Liver (tissue), 8 donors: ENCODE measurements at regions not wholly inside any gene's neighbourhood (a gene's known extent, or its start where the extent isn't known, plus 50 kb on each side); places are given as distances from the start of the nearest gene placed in this dataset.

ENCODE experiments used
- DNase-seq: peaks from one replicate; pipeline ENCODE4 v3.0.0-alpha.2; 2017; ENCODE audit warnings: low spot score
- H3K27ac ChIP-seq, 2 donors: one replicate each; pipeline ENCODE4 v1.7.0; 2013; ENCODE audit warnings: inconsistent platforms in 2 of 2, low read length in 2 of 2, control low read depth in 1 of 2, low read depth in 1 of 2, mild to moderate bottlenecking in 1 of 2
- H3K27me3 ChIP-seq, 4 donors: one replicate each; pipeline versions ENCODE4 v1.6.1 to v1.7.0; 2013; ENCODE audit warnings: low read length in 3 of 4, inconsistent platforms in 1 of 4, mild to moderate bottlenecking in 1 of 4, moderate library complexity in 1 of 4; ENCODE audit not compliant: control insufficient read depth in 4 of 4, insufficient read depth in 4 of 4
- H3K36me3 ChIP-seq, 4 donors: one replicate each; pipeline versions ENCODE4 v1.6.1 to v1.7.0; 2013; ENCODE audit warnings: low read length in 3 of 4, mild to moderate bottlenecking in 3 of 4, low read depth in 1 of 4, moderate library complexity in 1 of 4; ENCODE audit not compliant: control insufficient read depth in 4 of 4, insufficient read depth in 3 of 4
- H3K4me1 ChIP-seq, 4 donors: one replicate each; pipeline versions ENCODE4 v1.6.1 to v1.7.0; 2013; ENCODE audit warnings: low read length in 3 of 4, mild to moderate bottlenecking in 3 of 4, moderate library complexity in 1 of 4; ENCODE audit not compliant: control insufficient read depth in 4 of 4, insufficient read depth in 4 of 4
- H3K4me3 ChIP-seq, 3 donors: one replicate each; pipeline versions ENCODE4 v1.6.1 to v1.7.0; 2013; ENCODE audit warnings: low read length in 3 of 3, control low read depth in 1 of 3, low read depth in 1 of 3, mild to moderate bottlenecking in 1 of 3
- H3K9ac ChIP-seq, 2 donors: one replicate each; pipeline ENCODE4 v1.7.0; 2013; ENCODE audit warnings: low read length in 2 of 2, mild to moderate bottlenecking in 2 of 2, moderate library complexity in 2 of 2, control low read depth in 1 of 2, low read depth in 1 of 2
- H3K9me3 ChIP-seq, 4 donors: one replicate each; pipeline versions ENCODE4 v1.6.1 to v1.7.0; 2013; ENCODE audit warnings: low read length in 3 of 4; ENCODE audit not compliant: control insufficient read depth in 4 of 4
- EGR1 ChIP-seq, 2 donors: IDR thresholded peaks; 2 replicates each; pipeline ENCODE4 v1.6.1; 2016 to 2018; ENCODE audit warnings: antibody characterized with exemption in 2 of 2, low read depth in 2 of 2
- FOXA1 ChIP-seq: IDR thresholded peaks from 2 replicates; pipeline ENCODE4 v1.6.1; 2016; ENCODE audit warnings: antibody characterized with exemption
- FOXA2 ChIP-seq: IDR thresholded peaks from 2 replicates; pipeline ENCODE4 v1.6.1; 2016; ENCODE audit warnings: antibody characterized with exemption
- GABPA ChIP-seq, 2 donors: IDR thresholded peaks in 1 of 2; conservative IDR thresholded peaks in 1 of 2; 2 replicates each; pipeline ENCODE4 v1.6.1; 2016; ENCODE audit warnings: antibody characterized with exemption in 2 of 2, mild to moderate bottlenecking in 1 of 2, moderate library complexity in 1 of 2
- HNF4A ChIP-seq, 2 donors: conservative IDR thresholded peaks; 2 replicates each; pipeline ENCODE4 v1.6.1; 2016; ENCODE audit warnings: antibody characterized with exemption in 2 of 2, mild to moderate bottlenecking in 2 of 2
- HNF4G ChIP-seq: IDR thresholded peaks from 2 replicates; pipeline ENCODE4 v1.6.1; 2016; ENCODE audit warnings: antibody characterized with exemption
- JUND ChIP-seq, 2 donors: IDR thresholded peaks; 2 replicates each; pipeline ENCODE4 v1.6.1; 2016; ENCODE audit warnings: antibody characterized with exemption in 2 of 2
- MAX ChIP-seq: IDR thresholded peaks from 2 replicates; pipeline ENCODE4 v1.6.1; 2016; ENCODE audit warnings: antibody characterized with exemption
- NR2F2 ChIP-seq: IDR thresholded peaks from 2 replicates; pipeline ENCODE4 v1.6.1; 2016; ENCODE audit warnings: antibody characterized with exemption
- RAD21 ChIP-seq, 2 donors: IDR thresholded peaks; 2 replicates each; pipeline ENCODE4 v1.6.1; 2016; ENCODE audit warnings: antibody characterized with exemption in 2 of 2, mild to moderate bottlenecking in 2 of 2
- RXRA ChIP-seq, 2 donors: IDR thresholded peaks; 2 replicates each; pipeline ENCODE4 v1.6.1; 2017 to 2018; ENCODE audit warnings: antibody characterized with exemption in 2 of 2, mild to moderate bottlenecking in 1 of 2
- SP1 ChIP-seq: IDR thresholded peaks from 2 replicates; pipeline ENCODE4 v1.6.1; 2018; ENCODE audit warnings: antibody characterized with exemption, mild to moderate bottlenecking
- TAF1 ChIP-seq: conservative IDR thresholded peaks from 2 replicates; pipeline ENCODE4 v1.6.1; 2016; ENCODE audit warnings: antibody characterized with exemption, mild to moderate bottlenecking
- YY1 ChIP-seq: IDR thresholded peaks from 2 replicates; pipeline ENCODE4 v1.6.1; 2016; ENCODE audit warnings: antibody characterized with exemption, mild to moderate bottlenecking
- ZBTB33 ChIP-seq: IDR thresholded peaks from 2 replicates; pipeline ENCODE4 v1.6.1; 2016; ENCODE audit warnings: antibody characterized with exemption
- WGBS: extraction: QIAGEN DNeasy Blood & Tissue Kit; methylation state at CpG from one replicate; pipeline ENCODE4 v1.1.7; 2013; 5-methylcytosine and 5-hydroxymethylcytosine counted together
- TF ChIP-seq, protein P1 (sequence below): fragments of 150-350 bp; IDR thresholded peaks from 2 replicates; pipeline ENCODE4 v1.5.1; 2017; ENCODE audit warnings: improper control_type of control experiment, low read depth, low read length; ENCODE audit not compliant: missing input control
- donor health status: healthy.
- donor health status: healthy.
- donor health status: healthy.
- donor health status: healthy.
- donor health status: healthy.

GRCh38 chr3:164832216-164832615 is 246.1 kb downstream of the SI start:
- H3K9me3 ChIP-seq = no peaks in the 10 kb centered on the region
- no peak overlapping the region for H3K27ac ChIP-seq
- H3K4me3 ChIP-seq = no peak overlapping the region
- no peaks in the 10 kb centered on the region for H3K36me3 ChIP-seq
- no peaks in the 10 kb centered on the region for H3K4me1 ChIP-seq
- no peak for TF ChIP-seq NR2F2
- TF ChIP-seq RXRA (IDR thresholded peaks at IDR 0.05) = no peak
- no peak for TF ChIP-seq HNF4A (conservative IDR thresholded peaks at IDR 0.05)
- no peak for TF ChIP-seq FOXA2
- TF ChIP-seq SP1 = no peak
- no peak for TF ChIP-seq EGR1 (IDR thresholded peaks at IDR 0.05; ENCODE audit: low read depth in 2 of 2)
- no peak for TF ChIP-seq JUND (IDR thresholded peaks at IDR 0.05)
- no peak for TF ChIP-seq HNF4G
- TF ChIP-seq, protein P1, sequence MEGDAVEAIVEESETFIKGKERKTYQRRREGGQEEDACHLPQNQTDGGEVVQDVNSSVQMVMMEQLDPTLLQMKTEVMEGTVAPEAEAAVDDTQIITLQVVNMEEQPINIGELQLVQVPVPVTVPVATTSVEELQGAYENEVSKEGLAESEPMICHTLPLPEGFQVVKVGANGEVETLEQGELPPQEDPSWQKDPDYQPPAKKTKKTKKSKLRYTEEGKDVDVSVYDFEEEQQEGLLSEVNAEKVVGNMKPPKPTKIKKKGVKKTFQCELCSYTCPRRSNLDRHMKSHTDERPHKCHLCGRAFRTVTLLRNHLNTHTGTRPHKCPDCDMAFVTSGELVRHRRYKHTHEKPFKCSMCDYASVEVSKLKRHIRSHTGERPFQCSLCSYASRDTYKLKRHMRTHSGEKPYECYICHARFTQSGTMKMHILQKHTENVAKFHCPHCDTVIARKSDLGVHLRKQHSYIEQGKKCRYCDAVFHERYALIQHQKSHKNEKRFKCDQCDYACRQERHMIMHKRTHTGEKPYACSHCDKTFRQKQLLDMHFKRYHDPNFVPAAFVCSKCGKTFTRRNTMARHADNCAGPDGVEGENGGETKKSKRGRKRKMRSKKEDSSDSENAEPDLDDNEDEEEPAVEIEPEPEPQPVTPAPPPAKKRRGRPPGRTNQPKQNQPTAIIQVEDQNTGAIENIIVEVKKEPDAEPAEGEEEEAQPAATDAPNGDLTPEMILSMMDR = no peak
- no peak for TF ChIP-seq TAF1
- no peak for TF ChIP-seq GABPA (IDR thresholded peaks at IDR 0.05 in 1 of 2, conservative IDR thresholded peaks at IDR 0.05 in 1 of 2)
- TF ChIP-seq ZBTB33 = no peak
- no peak for TF ChIP-seq RAD21 (IDR thresholded peaks at IDR 0.05)
- TF ChIP-seq MAX = no peak
- no peak for TF ChIP-seq YY1
- DNase-seq = no peak
- WGBS = 78% methylated on average over 5 of the region's 5 CpGs
- H3K27me3 ChIP-seq = no peaks in the 10 kb centered on the region
- H3K9ac ChIP-seq = no peak overlapping the region

DNA sequence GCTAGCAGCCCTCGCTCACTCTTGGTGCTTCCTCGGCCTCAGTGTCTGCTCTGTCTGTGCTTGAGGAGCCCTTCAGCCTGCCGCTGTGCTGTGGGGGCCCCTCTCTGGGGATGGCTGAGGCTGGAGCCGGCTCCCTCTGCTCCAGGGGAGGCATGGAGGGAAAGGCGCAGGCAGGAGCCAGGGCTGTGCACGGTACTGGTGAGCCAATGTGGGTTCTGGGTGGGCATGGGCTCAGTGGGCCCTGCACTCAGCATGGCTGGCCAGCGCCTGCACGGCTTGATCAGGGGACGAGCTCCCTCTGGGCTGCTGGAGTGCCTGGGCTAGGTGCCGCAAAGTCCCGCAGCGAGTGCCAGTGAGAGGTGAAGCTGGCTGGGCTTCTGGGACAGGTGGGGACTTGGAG is 260.0 kb downstream of the SI start:
- Histone ChIP-seq H3K36me3 (no peaks in the 10 kb centered on the region), H3K27ac (no peak overlapping the region)
- 94% methylated on average over 12 of the region's 12 CpGs for WGBS

More for the DNA sequence above, 260.0 kb downstream of the SI start:
- Histone ChIP-seq H3K27me3 (no peaks in the 10 kb centered on the region), H3K4me3 (no peak overlapping the region), H3K9ac (no peak overlapping the region), H3K9me3 (peaks cover 0 to 4% (median 0%) of the 10 kb centered on the region in 4 donors), H3K4me1 (no peaks in the 10 kb centered on the region)
- TF ChIP-seq JUND (IDR thresholded peaks at IDR 0.05) (no peak), EGR1 (IDR thresholded peaks at IDR 0.05; ENCODE audit: low read depth in 2 of 2) (no peak), FOXA1 (no peak), FOXA2 (no peak), NR2F2 (no peak), RXRA (IDR thresholded peaks at IDR 0.05) (no peak), MAX (no peak), TAF1 (no peak), ZBTB33 (no peak), HNF4A (conservative IDR thresholded peaks at IDR 0.05) (no peak), HNF4G (no peak)
- no peak for DNase-seq
